A549 (cell line): ENCODE measurements at regions not wholly inside any gene's neighbourhood (a gene's known extent, or its start where the extent isn't known, plus 50 kb on each side); places are given as distances from the start of the nearest gene placed in this dataset.

Experiments used
- ATAC-seq, 2 experiments: fragments of 200-7000 bp in 1 of 2; fragments of >200 bp in 1 of 2; cut with Nextera tagmentation in 1 of 2; cut with Tn5 transposase in 1 of 2; 3 replicates each; pipeline versions ENCODE4 v1.8.0 to v1.9.1; 2018 to 2020; ENCODE audit warnings: mild to moderate bottlenecking in 1 of 2, moderate library complexity in 1 of 2
- CTCF ChIA-PET: fragments of 300-600 bp; sonication (Branson Sonifier 250); formaldehyde crosslinking; extraction: SDS; loops from one replicate; lab custom pipeline; 2021; ENCODE audit warnings: antibody characterized with exemption, inconsistent platforms; lab: Yijun Ruan, JAX
- POLR2A ChIA-PET: fragments of 350-600 bp; formaldehyde crosslinking; extraction: SDS; loops from one replicate; lab custom pipeline; 2021; ENCODE audit warnings: antibody characterized with exemption, inconsistent platforms; lab: Yijun Ruan, JAX
- DNase-seq, 2 experiments: peaks; one replicate each; pipeline versions ENCODE4 v3.0.0 to v3.0.0-alpha.2; 2011 to 2016; ENCODE audit warnings: low read depth in 1 of 2, low spot score in 1 of 2
- FAIRE-seq: peaks from 2 replicates; lab custom pipeline; 2011; peaks lifted over from hg19 to GRCh38; lab: Jason Lieb, UNC
- H3K27ac ChIP-seq, 2 experiments: fragments of >200 bp; sonication (Bioruptor Twin); formaldehyde crosslinking; 3 replicates each; pipeline ENCODE4 v1.5.1; 2016 to 2017
- H3K4me1 ChIP-seq: fragments of >200 bp; sonication (Bioruptor Twin); formaldehyde crosslinking; 3 replicates; pipeline ENCODE4 v1.6.1; 2016
- H3K4me2 ChIP-seq: fragments of >200 bp; sonication (Bioruptor Twin); formaldehyde crosslinking; 3 replicates; pipeline ENCODE4 v1.6.1; 2016
- H3K4me3 ChIP-seq: fragments of >200 bp; sonication (Bioruptor Twin); formaldehyde crosslinking; 3 replicates; pipeline ENCODE4 v1.5.1; 2016
- H3K9me3 ChIP-seq: fragments of >200 bp; sonication (Bioruptor Twin); formaldehyde crosslinking; 3 replicates; pipeline ENCODE4 v1.6.1; 2016
- BCL3 ChIP-seq: fragments of >200 bp; sonication (Bioruptor Twin); formaldehyde crosslinking; IDR thresholded peaks from 3 replicates; pipeline ENCODE4 v1.6.1; 2016
- BHLHE40 ChIP-seq: IDR thresholded peaks from 2 replicates; pipeline ENCODE4 v1.6.1; 2012; ENCODE audit warnings: low read depth, low read length, inconsistent platforms
- E2F6 ChIP-seq: IDR thresholded peaks from 2 replicates; pipeline ENCODE4 v1.6.1; 2012; ENCODE audit warnings: low read depth, borderline replicate concordance
- EHF ChIP-seq: fragments of 250-450 bp; sonication (Bioruptor Pico); IDR thresholded peaks from 2 replicates; pipeline ENCODE4 v1.5.0; 2020; ENCODE audit warnings: mild to moderate bottlenecking
- EHMT2 ChIP-seq: fragments of 200-600 bp; sonication (generic); IDR thresholded peaks from 2 replicates; pipeline ENCODE4 v1.6.1; 2016; ENCODE audit warnings: antibody characterized with exemption, low read depth, mild to moderate bottlenecking, moderate library complexity
- ESRRA ChIP-seq: fragments of 150-350 bp; IDR thresholded peaks from 2 replicates; pipeline ENCODE4 v1.6.1; 2014; ENCODE audit warnings: mild to moderate bottlenecking, low read length, borderline replicate concordance
- FOSL2 ChIP-seq, 2 experiments: fragments of 450-650 bp in 1 of 2; fragments of >200 bp in 1 of 2; sonication (Bioruptor Twin) in 1 of 2; formaldehyde crosslinking; IDR thresholded peaks; 2 replicates each; pipeline versions ENCODE4 v1.5.0 to v1.6.1; 2016 to 2020; ENCODE audit warnings: mild to moderate bottlenecking in 1 of 2, moderate library complexity in 1 of 2
- FOXS1 ChIP-seq: fragments of 250-450 bp; sonication (Bioruptor Pico); IDR thresholded peaks from 2 replicates; pipeline ENCODE4 v1.5.0; 2020; ENCODE audit warnings: mild to moderate bottlenecking, moderate library complexity
- GATA3 ChIP-seq: IDR thresholded peaks from 2 replicates; pipeline ENCODE4 v1.6.1; 2012; ENCODE audit warnings: borderline replicate concordance
- HES2 ChIP-seq: fragments of >200 bp; sonication (Bioruptor Twin); formaldehyde crosslinking; IDR thresholded peaks from 2 replicates; pipeline ENCODE4 v1.6.1; 2016
- HOXB13 ChIP-seq: fragments of 250-450 bp; sonication (Bioruptor Pico); IDR thresholded peaks from 2 replicates; pipeline ENCODE4 v1.5.0; 2020; ENCODE audit warnings: low read depth, mild to moderate bottlenecking, moderate library complexity
- JUNB ChIP-seq: fragments of >200 bp; sonication (Bioruptor Twin); formaldehyde crosslinking; IDR thresholded peaks from 2 replicates; pipeline ENCODE4 v1.6.1; 2016
- MYC ChIP-seq: IDR thresholded peaks from 2 replicates; pipeline ENCODE4 v1.6.1; 2012; ENCODE audit warnings: mild to moderate bottlenecking, inconsistent platforms, low read length, improper control_type of control experiment, borderline replicate concordance
- NR3C1 ChIP-seq: fragments of >200 bp; sonication (Bioruptor Twin); formaldehyde crosslinking; IDR thresholded peaks from 3 replicates; pipeline ENCODE4 v1.6.1; 2017
- PHF8 ChIP-seq: fragments of 200-600 bp; sonication (generic); IDR thresholded peaks from 2 replicates; pipeline ENCODE4 v1.6.1; 2016; ENCODE audit warnings: low read depth, mild to moderate bottlenecking, antibody characterized with exemption, moderate library complexity, borderline replicate concordance
- RAD21 ChIP-seq, 2 experiments: fragments of >200 bp in 1 of 2; sonication (Bioruptor Twin) in 1 of 2; formaldehyde crosslinking in 1 of 2; IDR thresholded peaks in 1 of 2; conservative IDR thresholded peaks in 1 of 2; 2 replicates in 1 of 2; 3 replicates in 1 of 2; pipeline ENCODE4 v1.6.1; 2012 to 2018; ENCODE audit warnings: inconsistent platforms in 1 of 2
- RCOR1 ChIP-seq: fragments of 150-350 bp; IDR thresholded peaks from 2 replicates; pipeline ENCODE4 v1.6.1; 2014; ENCODE audit warnings: antibody characterized with exemption, low read length, low read depth
- RFX5 ChIP-seq: fragments of 450-650 bp; IDR thresholded peaks from 2 replicates; pipeline ENCODE4 v1.7.1; 2014; ENCODE audit warnings: antibody characterized with exemption, mild to moderate bottlenecking, moderate library complexity
- ZSCAN20 ChIP-seq: fragments of 250-450 bp; sonication (Bioruptor Pico); IDR thresholded peaks from 2 replicates; pipeline ENCODE4 v1.8.0; 2022; ENCODE audit warnings: mild to moderate bottlenecking, moderate library complexity
- WGBS: methylation state at CpG from one replicate; pipeline ENCODE4 v1.1.6; 2017; ENCODE audit errors: missing lambda C conversion rate; 5-methylcytosine and 5-hydroxymethylcytosine counted together
- TF ChIP-seq, protein P1 (sequence below): fragments of 250-450 bp; sonication (Bioruptor Pico); IDR thresholded peaks from 2 replicates; pipeline ENCODE4 v1.5.0; 2020; ENCODE audit warnings: low read depth, mild to moderate bottlenecking, moderate library complexity

DNA sequence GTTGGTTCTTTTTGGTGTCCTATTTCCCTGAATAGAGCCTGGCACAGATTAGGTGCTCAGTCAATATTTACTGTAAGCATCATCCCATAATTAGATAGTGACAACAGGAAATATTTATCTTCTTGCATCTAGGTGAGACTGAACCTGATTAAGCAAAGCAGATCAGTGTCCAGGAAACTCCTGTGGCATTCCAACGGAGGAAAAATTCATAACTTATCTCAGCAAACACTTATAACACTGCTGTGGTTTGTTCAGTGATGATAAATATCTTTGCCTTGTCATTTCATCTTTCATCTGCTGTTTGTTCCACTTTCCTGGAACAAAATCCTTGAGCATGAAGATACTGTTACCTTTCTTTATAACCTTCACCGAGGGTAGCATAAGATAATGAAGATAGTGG lies 1160.3 kb upstream of the AUTS2 start:
- Histone ChIP-seq H3K4me2 (no peak overlapping the region), H3K27ac (no peak overlapping the region), H3K4me3 (no peak overlapping the region), H3K4me1 (0 out of 3 replicates have a peak, but pooled peaks cover 5% of the 10 kb centered on the region), H3K9me3 (no peaks in the 10 kb centered on the region; the same call in 2 of the 3 replicates)
- WGBS = 2% methylated on average over 2 of the region's 2 CpGs
- FAIRE-seq (peak; percentile 28), DNase-seq (peak in 1 of 2 experiments; percentile 28), ATAC-seq (no peak)
- TF ChIP-seq GATA3 (peak; percentile 73), PHF8 (no peak)
- POLR2A ChIA-PET = no interaction called here
- CTCF ChIA-PET = no interaction called here

DNA sequence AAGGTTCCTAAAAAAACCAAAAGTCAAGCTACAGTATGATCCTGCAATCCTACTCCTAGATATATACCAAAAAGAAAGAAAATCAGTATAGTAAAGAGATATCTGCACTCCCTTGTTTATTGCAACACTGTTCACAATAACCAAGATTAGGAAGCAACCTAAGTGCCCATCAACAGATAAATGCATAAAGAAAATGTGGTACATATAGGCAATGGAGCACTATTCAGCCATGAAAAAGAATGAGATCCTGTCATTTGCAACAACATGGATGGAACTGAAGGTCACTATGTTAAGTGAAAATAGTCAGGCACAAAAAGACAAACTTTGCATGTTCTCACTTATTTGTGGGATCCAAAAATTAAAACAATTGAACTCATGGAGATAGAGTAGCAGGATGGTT lies 1159.5 kb upstream of the AUTS2 start:
- no peak for DNase-seq
- CTCF ChIA-PET = no interaction called here
- no peaks in the 10 kb centered on the region; the same call in 2 of the 3 replicates for H3K9me3 ChIP-seq
- no peak overlapping the region for H3K27ac ChIP-seq
- no peak for FAIRE-seq
- H3K4me3 ChIP-seq = no peak overlapping the region
- ATAC-seq = no peak
- TF ChIP-seq BCL3 (no peak), RFX5 (no peak), RCOR1 (no peak), EHF (CRISPR knock-in tag) (no peak), E2F6 (no peak), ESRRA (no peak), HES2 (no peak), MYC (no peak), FOSL2 (IDR thresholded peaks at IDR 0.05) (no peak), FOSL2 (CRISPR knock-in tag; IDR thresholded peaks at IDR 0.05) (no peak), EHMT2 (no peak), FOXS1 (no peak), NR3C1 (no peak), JUNB (no peak)
- TF ChIP-seq, protein P1, sequence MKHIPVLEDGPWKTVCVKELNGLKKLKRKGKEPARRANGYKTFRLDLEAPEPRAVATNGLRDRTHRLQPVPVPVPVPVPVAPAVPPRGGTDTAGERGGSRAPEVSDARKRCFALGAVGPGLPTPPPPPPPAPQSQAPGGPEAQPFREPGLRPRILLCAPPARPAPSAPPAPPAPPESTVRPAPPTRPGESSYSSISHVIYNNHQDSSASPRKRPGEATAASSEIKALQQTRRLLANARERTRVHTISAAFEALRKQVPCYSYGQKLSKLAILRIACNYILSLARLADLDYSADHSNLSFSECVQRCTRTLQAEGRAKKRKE (CRISPR knock-in tag) = no peak
- 0 out of 3 replicates have a peak, but pooled peaks cover 5% of the 10 kb centered on the region for H3K4me1 ChIP-seq
- no peak overlapping the region for H3K4me2 ChIP-seq
- POLR2A ChIA-PET = no interaction called here

DNA sequence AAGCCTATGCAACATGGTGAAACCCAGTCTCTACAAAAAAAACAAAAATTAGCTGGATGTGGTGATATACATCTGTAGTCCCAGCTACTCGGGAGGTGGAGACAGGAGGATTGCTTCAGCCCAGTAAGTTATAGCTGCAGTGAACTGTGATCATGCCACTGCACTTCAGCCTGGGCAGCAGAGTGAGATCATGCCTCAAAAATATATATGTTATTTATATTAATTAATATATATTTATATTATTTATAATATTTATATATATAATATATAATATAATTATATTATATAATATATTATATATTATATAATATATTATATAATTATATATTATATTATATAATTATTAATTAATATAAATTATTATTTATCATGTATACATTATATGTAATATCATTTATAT lies 1158.4 kb upstream of the AUTS2 start:
- FAIRE-seq (no peak), DNase-seq (no peak), ATAC-seq (no peak)
- TF ChIP-seq BHLHE40 (no peak), HOXB13 (CRISPR knock-in tag) (no peak), RAD21 (conservative IDR thresholded peaks at IDR 0.05 in 1 of 2, IDR thresholded peaks at IDR 0.05 in 1 of 2) (no peak), ZSCAN20 (no peak)
- Histone ChIP-seq H3K4me3 (no peak overlapping the region), H3K9me3 (no peaks in the 10 kb centered on the region; the same call in 2 of the 3 replicates), H3K4me1 (0 out of 3 replicates have a peak, but pooled peaks cover 5% of the 10 kb centered on the region), H3K4me2 (no peak overlapping the region), H3K27ac (no peak overlapping the region)
- WGBS = 59% methylated on average over 1 of the region's 1 CpG
- ChIA-PET POLR2A (no interaction called here), CTCF (no interaction called here)
